ENCODE measurements at regions not wholly inside any gene's neighbourhood (a gene's known extent, or its start where the extent isn't known, plus 50 kb on each side); places are given as distances from the start of the nearest gene placed in this dataset.

DNA sequence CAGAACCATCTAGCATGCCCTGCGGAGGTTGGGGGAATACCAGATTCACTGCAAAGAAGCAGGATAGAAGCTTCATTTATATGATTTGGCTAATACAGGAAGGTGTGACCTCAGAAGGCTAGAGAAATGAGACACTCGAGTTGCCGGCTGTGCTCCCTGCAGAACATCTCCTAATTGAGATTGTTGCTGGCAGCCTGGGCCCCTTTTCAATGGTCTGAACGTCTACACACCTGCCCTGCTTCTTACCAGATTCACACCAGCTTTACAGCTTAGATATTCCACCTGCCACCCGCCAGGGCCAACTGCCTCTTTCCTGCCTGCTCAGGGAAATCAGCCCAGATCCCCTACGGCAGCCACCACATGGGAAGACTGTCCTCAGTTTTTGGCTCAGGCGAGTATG, 475.3 kb upstream of the AUTS2 start:
- CTCF ChIA-PET: no interaction called here
- POLR2A ChIA-PET: no interaction called here
- Histone ChIP-seq H3K4me3 (ENCODE audit: control insufficient read depth in 1 of 7, extremely low read depth in 1 of 7, insufficient read depth in 4 of 7, low read depth in 2 of 7, low read length in 6 of 7) (no peak overlapping the region), H3K27ac (ENCODE audit: insufficient read depth in 1 of 2, low read depth in 1 of 2, low read length in 2 of 2, poor library complexity in 1 of 2, severe bottlenecking in 2 of 2) (no peak overlapping the region), H3K36me3 (ENCODE audit: control insufficient read depth in 4 of 4, insufficient read depth in 4 of 4, low read length in 3 of 4) (no peaks in the 10 kb centered on the region), H3K9me3 (ENCODE audit: control extremely low read depth in 1 of 5, control insufficient read depth in 4 of 5, insufficient read depth in 2 of 5, low read depth in 1 of 5, low read length in 4 of 5) (peaks cover 0 to 2% (median 0%) of the 10 kb centered on the region in 5 experiments), H3K27me3 (replicated peaks in 2 of 5; ENCODE audit: control insufficient read depth in 4 of 5, insufficient read depth in 5 of 5, low read length in 4 of 5) (peaks cover 0 to 12% (median 2%) of the 10 kb centered on the region in 5 experiments), H3K4me1 (ENCODE audit: control extremely low read depth in 1 of 4, control insufficient read depth in 4 of 4, insufficient read depth in 4 of 4, low read length in 3 of 4) (no peaks in the 10 kb centered on the region)
- 85% methylated on average over 7 of the region's 7 CpGs for WGBS (ENCODE audit: insufficient coverage)
- no peak for DNase-seq

DNA sequence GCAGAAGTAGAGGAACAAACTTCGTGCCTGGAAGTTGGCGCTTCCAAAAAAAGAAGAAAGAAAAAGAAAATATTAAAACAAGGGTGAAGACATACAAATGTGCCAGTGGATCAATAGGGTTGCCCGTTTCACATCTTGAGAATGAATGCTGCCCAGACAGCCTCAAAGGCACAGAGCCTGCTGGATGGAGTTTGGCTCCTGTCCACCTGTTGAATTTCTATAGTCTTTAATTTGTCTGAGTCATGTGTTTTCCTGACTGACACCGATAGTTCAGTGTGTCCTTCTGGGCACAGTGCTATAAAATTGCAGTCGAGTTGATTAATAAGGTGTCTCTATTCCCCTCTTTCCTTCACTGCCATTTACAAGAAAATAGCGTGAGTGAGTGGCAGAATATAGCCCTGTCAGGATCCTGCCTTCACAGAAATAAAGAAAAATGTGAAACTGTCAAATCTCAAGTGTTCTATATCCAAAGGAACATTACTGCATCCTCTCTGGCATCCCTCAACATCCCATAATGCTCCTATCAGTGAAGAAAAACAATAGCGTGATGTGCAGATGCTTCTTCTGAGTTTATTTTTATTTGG, 471.3 kb upstream of the AUTS2 start:
- no peak for DNase-seq
- ChIA-PET POLR2A (no interaction called here), CTCF (no interaction called here)
- Histone ChIP-seq H3K9me3 (ENCODE audit: control extremely low read depth in 1 of 5, control insufficient read depth in 4 of 5, insufficient read depth in 2 of 5, low read depth in 1 of 5, low read length in 4 of 5) (no peaks in the 10 kb centered on the region), H3K36me3 (ENCODE audit: control insufficient read depth in 4 of 4, insufficient read depth in 4 of 4, low read length in 3 of 4) (no peaks in the 10 kb centered on the region), H3K27me3 (replicated peaks in 2 of 5; ENCODE audit: control insufficient read depth in 4 of 5, insufficient read depth in 5 of 5, low read length in 4 of 5) (peaks cover 0 to 33% (median 12%) of the 10 kb centered on the region in 5 experiments), H3K4me3 (ENCODE audit: control insufficient read depth in 1 of 7, extremely low read depth in 1 of 7, insufficient read depth in 4 of 7, low read depth in 2 of 7, low read length in 6 of 7) (no peak overlapping the region), H3K27ac (ENCODE audit: insufficient read depth in 1 of 2, low read depth in 1 of 2, low read length in 2 of 2, poor library complexity in 1 of 2, severe bottlenecking in 2 of 2) (no peak overlapping the region), H3K4me1 (ENCODE audit: control extremely low read depth in 1 of 4, control insufficient read depth in 4 of 4, insufficient read depth in 4 of 4, low read length in 3 of 4) (no peaks in the 10 kb centered on the region)
- WGBS (ENCODE audit: insufficient coverage): 96% methylated on average over 2 of the region's 7 CpGs

DNA sequence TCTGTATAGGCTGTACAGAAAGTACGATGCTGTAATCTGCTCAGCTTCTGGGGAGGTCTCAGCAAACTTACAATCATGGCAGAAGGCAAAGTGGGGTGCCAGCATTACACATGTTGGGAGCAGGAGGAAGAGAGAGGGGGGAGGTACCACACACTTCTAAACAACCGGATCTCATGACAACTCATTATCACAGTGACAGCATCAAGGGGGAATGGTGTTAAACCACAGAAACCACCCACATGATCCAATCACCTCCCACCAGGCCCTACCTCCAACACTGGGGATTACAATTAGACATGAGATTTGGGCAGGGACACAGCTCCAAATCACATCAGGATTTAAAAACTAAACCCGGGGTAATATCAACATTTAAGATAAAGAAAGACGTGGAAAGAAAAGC, 468.8 kb upstream of the AUTS2 start:
- POLR2A ChIA-PET: no interaction called here
- CTCF ChIA-PET: no interaction called here
- H3K27me3 ChIP-seq (replicated peaks in 2 of 5; ENCODE audit: control insufficient read depth in 4 of 5, insufficient read depth in 5 of 5, low read length in 4 of 5): peaks cover 0 to 41% (median 18%) of the 10 kb centered on the region in 5 experiments
- no peaks in the 10 kb centered on the region for H3K9me3 ChIP-seq (ENCODE audit: control extremely low read depth in 1 of 5, control insufficient read depth in 4 of 5, insufficient read depth in 2 of 5, low read depth in 1 of 5, low read length in 4 of 5)
- DNase-seq: no peak
- 100% methylated on average over 1 of the region's 4 CpGs for WGBS (ENCODE audit: insufficient coverage)
- no peaks in the 10 kb centered on the region for H3K4me1 ChIP-seq (ENCODE audit: control extremely low read depth in 1 of 4, control insufficient read depth in 4 of 4, insufficient read depth in 4 of 4, low read length in 3 of 4)
- no peak overlapping the region for H3K27ac ChIP-seq (ENCODE audit: insufficient read depth in 1 of 2, low read depth in 1 of 2, low read length in 2 of 2, poor library complexity in 1 of 2, severe bottlenecking in 2 of 2)
- no peak overlapping the region for H3K4me3 ChIP-seq (ENCODE audit: control insufficient read depth in 1 of 7, extremely low read depth in 1 of 7, insufficient read depth in 4 of 7, low read depth in 2 of 7, low read length in 6 of 7)
- H3K36me3 ChIP-seq (ENCODE audit: control insufficient read depth in 4 of 4, insufficient read depth in 4 of 4, low read length in 3 of 4): no peaks in the 10 kb centered on the region

DNA sequence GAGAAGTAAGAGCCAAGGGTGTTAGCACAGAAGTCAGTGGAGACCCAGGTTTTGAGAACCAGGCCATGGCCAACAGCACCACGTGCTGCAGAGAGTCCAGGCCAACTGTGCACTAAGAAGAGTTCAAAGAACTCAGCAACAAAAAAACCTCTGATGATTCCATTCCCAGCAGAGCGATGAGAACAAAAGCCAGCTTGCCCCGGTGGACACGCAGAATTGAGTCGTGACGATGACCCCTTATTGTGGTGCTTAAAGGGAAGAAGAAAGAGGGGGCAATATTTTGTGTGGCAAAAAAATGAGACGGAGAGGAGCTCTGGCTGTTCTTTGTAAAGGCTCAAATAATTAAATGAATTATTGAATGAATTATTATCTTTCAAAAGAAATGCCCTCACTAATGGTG, 468.3 kb upstream of the AUTS2 start:
- ChIA-PET CTCF (no interaction called here), POLR2A (no interaction called here)
- Histone ChIP-seq H3K36me3 (ENCODE audit: control insufficient read depth in 4 of 4, insufficient read depth in 4 of 4, low read length in 3 of 4) (no peaks in the 10 kb centered on the region), H3K27me3 (replicated peaks in 2 of 5; ENCODE audit: control insufficient read depth in 4 of 5, insufficient read depth in 5 of 5, low read length in 4 of 5) (peaks cover 0 to 45% (median 20%) of the 10 kb centered on the region in 5 experiments), H3K4me3 (ENCODE audit: control insufficient read depth in 1 of 7, extremely low read depth in 1 of 7, insufficient read depth in 4 of 7, low read depth in 2 of 7, low read length in 6 of 7) (no peak overlapping the region), H3K9me3 (ENCODE audit: control extremely low read depth in 1 of 5, control insufficient read depth in 4 of 5, insufficient read depth in 2 of 5, low read depth in 1 of 5, low read length in 4 of 5) (no peaks in the 10 kb centered on the region), H3K27ac (ENCODE audit: insufficient read depth in 1 of 2, low read depth in 1 of 2, low read length in 2 of 2, poor library complexity in 1 of 2, severe bottlenecking in 2 of 2) (no peak overlapping the region), H3K4me1 (ENCODE audit: control extremely low read depth in 1 of 4, control insufficient read depth in 4 of 4, insufficient read depth in 4 of 4, low read length in 3 of 4) (no peaks in the 10 kb centered on the region)
- WGBS (ENCODE audit: insufficient coverage): 97% methylated on average over 5 of the region's 7 CpGs
- no peak for DNase-seq

DNA sequence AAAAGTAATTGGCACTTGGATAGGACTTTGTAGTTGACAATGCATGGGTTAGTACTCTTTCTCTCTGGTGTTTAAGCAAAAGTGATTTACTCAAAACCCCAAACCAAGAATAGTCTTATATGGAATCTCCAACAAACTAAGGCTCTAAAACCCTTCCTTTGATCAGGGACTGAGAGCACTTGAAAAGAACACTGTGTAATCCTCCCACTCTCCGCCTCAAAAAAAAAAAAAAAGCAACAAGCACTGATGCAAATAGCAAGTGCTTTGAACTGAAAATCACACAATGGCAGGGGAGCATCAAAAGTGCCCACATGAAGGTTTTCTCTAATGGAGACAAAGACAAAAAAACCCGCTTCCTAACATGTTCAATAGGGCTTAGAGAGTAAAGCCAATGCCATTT, 467.9 kb upstream of the AUTS2 start:
- H3K9me3 ChIP-seq (ENCODE audit: control extremely low read depth in 1 of 5, control insufficient read depth in 4 of 5, insufficient read depth in 2 of 5, low read depth in 1 of 5, low read length in 4 of 5): no peaks in the 10 kb centered on the region
- no peak overlapping the region for H3K4me3 ChIP-seq (ENCODE audit: control insufficient read depth in 1 of 7, extremely low read depth in 1 of 7, insufficient read depth in 4 of 7, low read depth in 2 of 7, low read length in 6 of 7)
- H3K27ac ChIP-seq (ENCODE audit: insufficient read depth in 1 of 2, low read depth in 1 of 2, low read length in 2 of 2, poor library complexity in 1 of 2, severe bottlenecking in 2 of 2): no peak overlapping the region
- POLR2A ChIA-PET: no interaction called here
- no peak for DNase-seq
- no peaks in the 10 kb centered on the region for H3K4me1 ChIP-seq (ENCODE audit: control extremely low read depth in 1 of 4, control insufficient read depth in 4 of 4, insufficient read depth in 4 of 4, low read length in 3 of 4)
- peaks cover 0 to 49% (median 23%) of the 10 kb centered on the region in 5 experiments for H3K27me3 ChIP-seq (replicated peaks in 2 of 5; ENCODE audit: control insufficient read depth in 4 of 5, insufficient read depth in 5 of 5, low read length in 4 of 5)
- H3K36me3 ChIP-seq (ENCODE audit: control insufficient read depth in 4 of 4, insufficient read depth in 4 of 4, low read length in 3 of 4): no peaks in the 10 kb centered on the region
- WGBS (ENCODE audit: insufficient coverage): 100% methylated on average over 1 of the region's 2 CpGs
- CTCF ChIA-PET: no interaction called here

DNA sequence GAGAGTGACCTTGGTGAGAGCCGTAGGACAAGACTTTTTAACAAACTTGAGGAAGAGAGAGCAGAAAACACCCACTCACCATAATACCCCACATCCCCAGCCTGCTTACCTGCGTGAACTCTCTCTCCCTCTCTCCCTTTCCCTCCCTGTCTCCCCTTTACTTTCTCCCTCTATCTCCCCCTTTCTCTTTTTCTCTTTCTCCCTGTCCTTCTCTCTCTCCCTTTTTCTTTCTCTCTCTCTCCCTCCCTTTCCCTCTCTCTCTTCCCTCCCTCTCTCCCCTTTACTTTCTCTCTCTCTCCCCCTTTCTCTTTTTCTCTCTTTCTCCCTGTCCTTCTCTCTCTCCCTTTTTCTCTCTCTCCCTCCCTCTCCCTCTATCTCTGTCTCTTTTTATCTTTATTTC, 464.0 kb upstream of the AUTS2 start:
- 76% methylated on average over 2 of the region's 2 CpGs for WGBS (ENCODE audit: insufficient coverage)
- H3K27ac ChIP-seq (ENCODE audit: insufficient read depth in 1 of 2, low read depth in 1 of 2, low read length in 2 of 2, poor library complexity in 1 of 2, severe bottlenecking in 2 of 2): no peak overlapping the region
- H3K27me3 ChIP-seq (replicated peaks in 2 of 5; ENCODE audit: control insufficient read depth in 4 of 5, insufficient read depth in 5 of 5, low read length in 4 of 5): peaks cover 0 to 50% (median 25%) of the 10 kb centered on the region in 5 experiments
- peaks cover 0 to 3% (median 0%) of the 10 kb centered on the region in 4 experiments for H3K4me1 ChIP-seq (ENCODE audit: control extremely low read depth in 1 of 4, control insufficient read depth in 4 of 4, insufficient read depth in 4 of 4, low read length in 3 of 4)
- H3K4me3 ChIP-seq (ENCODE audit: control insufficient read depth in 1 of 7, extremely low read depth in 1 of 7, insufficient read depth in 4 of 7, low read depth in 2 of 7, low read length in 6 of 7): no peak overlapping the region
- no peaks in the 10 kb centered on the region for H3K36me3 ChIP-seq (ENCODE audit: control insufficient read depth in 4 of 4, insufficient read depth in 4 of 4, low read length in 3 of 4)
- POLR2A ChIA-PET: no interaction called here
- DNase-seq: no peak
- CTCF ChIA-PET: no interaction called here
- H3K9me3 ChIP-seq (ENCODE audit: control extremely low read depth in 1 of 5, control insufficient read depth in 4 of 5, insufficient read depth in 2 of 5, low read depth in 1 of 5, low read length in 4 of 5): peaks cover 0 to 15% (median 8%) of the 10 kb centered on the region in 5 experiments

DNA sequence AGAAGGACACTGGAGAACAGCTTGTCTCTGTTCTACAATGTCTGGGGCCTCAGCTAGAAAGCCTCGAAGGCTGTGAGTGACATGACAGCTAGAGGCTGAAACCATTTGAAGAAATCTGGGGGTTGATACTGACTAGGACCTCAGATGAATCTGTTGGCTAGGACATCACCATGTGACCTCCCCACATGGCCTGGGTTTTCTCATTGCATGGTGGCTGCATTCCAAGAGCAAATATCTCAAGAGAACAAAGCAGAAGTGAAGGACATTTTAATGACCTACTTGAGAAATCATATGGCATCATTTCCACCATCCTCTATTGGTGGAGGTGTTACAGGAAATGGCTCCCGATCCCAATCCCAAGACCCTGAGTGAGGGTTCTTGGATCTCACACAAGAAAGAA, 450.6 kb upstream of the AUTS2 start:
- H3K9me3 ChIP-seq (ENCODE audit: control extremely low read depth in 1 of 5, control insufficient read depth in 4 of 5, insufficient read depth in 2 of 5, low read depth in 1 of 5, low read length in 4 of 5): peaks cover 0 to 7% (median 4%) of the 10 kb centered on the region in 5 experiments
- WGBS (ENCODE audit: insufficient coverage): 100% methylated on average over 1 of the region's 2 CpGs

More for the DNA sequence above, 450.6 kb upstream of the AUTS2 start:
- ChIA-PET POLR2A (no interaction called here), CTCF (no interaction called here)
- no peak for DNase-seq
- H3K36me3 ChIP-seq (ENCODE audit: control insufficient read depth in 4 of 4, insufficient read depth in 4 of 4, low read length in 3 of 4): no peaks in the 10 kb centered on the region
- H3K4me3 ChIP-seq (ENCODE audit: control insufficient read depth in 1 of 7, extremely low read depth in 1 of 7, insufficient read depth in 4 of 7, low read depth in 2 of 7, low read length in 6 of 7): no peak overlapping the region
- no peak overlapping the region for H3K27ac ChIP-seq (ENCODE audit: insufficient read depth in 1 of 2, low read depth in 1 of 2, low read length in 2 of 2, poor library complexity in 1 of 2, severe bottlenecking in 2 of 2)
- H3K27me3 ChIP-seq (replicated peaks in 2 of 5; ENCODE audit: control insufficient read depth in 4 of 5, insufficient read depth in 5 of 5, low read length in 4 of 5): peaks cover 0 to 17% (median 2%) of the 10 kb centered on the region in 5 experiments
- H3K4me1 ChIP-seq (ENCODE audit: control extremely low read depth in 1 of 4, control insufficient read depth in 4 of 4, insufficient read depth in 4 of 4, low read length in 3 of 4): no peaks in the 10 kb centered on the region
